Kidney epithelial cell (primary cell): ENCODE measurements at regions not wholly inside any gene's neighbourhood (a gene's known extent, or its start where the extent isn't known, plus 50 kb on each side); places are given as distances from the start of the nearest gene placed in this dataset.

Source experiments
- DNase-seq: peaks from one replicate; pipeline ENCODE4 v3.0.0-alpha.2; 2010; ENCODE audit warnings: low read depth
- H3K27me3 ChIP-seq: 2 replicates; pipeline ENCODE4 v1.6.0; 2011; ENCODE audit warnings: low read length; ENCODE audit not compliant: control insufficient read depth, insufficient read depth
- H3K36me3 ChIP-seq: 2 replicates; pipeline ENCODE4 v1.5.1; 2011; ENCODE audit warnings: low read length; ENCODE audit not compliant: control insufficient read depth, insufficient read depth
- H3K4me3 ChIP-seq: 2 replicates; pipeline ENCODE4 v1.5.1; 2011; ENCODE audit warnings: low read depth, mild to moderate bottlenecking, control low read depth, low read length
- TF ChIP-seq, protein P1 (sequence below): IDR thresholded peaks from 2 replicates; pipeline ENCODE4 v1.5.1; 2011; ENCODE audit warnings: mild to moderate bottlenecking, moderate library complexity, low read length, control low read depth, inconsistent platforms; ENCODE audit not compliant: insufficient read depth, poor library complexity, severe bottlenecking

DNA sequence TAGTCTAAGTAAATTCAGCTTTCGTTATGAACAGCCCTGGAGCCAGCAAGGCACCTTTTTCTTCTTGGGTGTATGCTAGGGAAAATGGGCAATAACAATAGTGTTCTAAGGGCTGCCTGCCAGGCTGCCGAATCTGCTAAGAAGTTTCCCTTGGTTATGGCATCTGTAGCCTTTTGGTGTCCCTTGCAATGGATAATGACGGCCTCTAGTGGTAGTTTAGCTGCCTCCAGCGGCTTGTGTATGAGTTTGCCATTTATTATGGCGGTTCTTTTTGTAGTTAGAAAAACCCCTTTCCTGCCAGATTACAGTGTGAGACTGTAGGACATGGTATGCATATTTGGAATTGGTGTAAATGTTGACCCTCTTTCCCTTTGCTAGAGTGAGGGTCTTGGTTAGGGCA, 78.9 kb upstream of the SPIN4 start:
- no peak for DNase-seq
- no peaks in the 10 kb centered on the region for H3K27me3 ChIP-seq
- no peak overlapping the region for H3K4me3 ChIP-seq
- H3K36me3 ChIP-seq = no peaks in the 10 kb centered on the region
- TF ChIP-seq, protein P1, sequence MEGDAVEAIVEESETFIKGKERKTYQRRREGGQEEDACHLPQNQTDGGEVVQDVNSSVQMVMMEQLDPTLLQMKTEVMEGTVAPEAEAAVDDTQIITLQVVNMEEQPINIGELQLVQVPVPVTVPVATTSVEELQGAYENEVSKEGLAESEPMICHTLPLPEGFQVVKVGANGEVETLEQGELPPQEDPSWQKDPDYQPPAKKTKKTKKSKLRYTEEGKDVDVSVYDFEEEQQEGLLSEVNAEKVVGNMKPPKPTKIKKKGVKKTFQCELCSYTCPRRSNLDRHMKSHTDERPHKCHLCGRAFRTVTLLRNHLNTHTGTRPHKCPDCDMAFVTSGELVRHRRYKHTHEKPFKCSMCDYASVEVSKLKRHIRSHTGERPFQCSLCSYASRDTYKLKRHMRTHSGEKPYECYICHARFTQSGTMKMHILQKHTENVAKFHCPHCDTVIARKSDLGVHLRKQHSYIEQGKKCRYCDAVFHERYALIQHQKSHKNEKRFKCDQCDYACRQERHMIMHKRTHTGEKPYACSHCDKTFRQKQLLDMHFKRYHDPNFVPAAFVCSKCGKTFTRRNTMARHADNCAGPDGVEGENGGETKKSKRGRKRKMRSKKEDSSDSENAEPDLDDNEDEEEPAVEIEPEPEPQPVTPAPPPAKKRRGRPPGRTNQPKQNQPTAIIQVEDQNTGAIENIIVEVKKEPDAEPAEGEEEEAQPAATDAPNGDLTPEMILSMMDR = no peak

DNA sequence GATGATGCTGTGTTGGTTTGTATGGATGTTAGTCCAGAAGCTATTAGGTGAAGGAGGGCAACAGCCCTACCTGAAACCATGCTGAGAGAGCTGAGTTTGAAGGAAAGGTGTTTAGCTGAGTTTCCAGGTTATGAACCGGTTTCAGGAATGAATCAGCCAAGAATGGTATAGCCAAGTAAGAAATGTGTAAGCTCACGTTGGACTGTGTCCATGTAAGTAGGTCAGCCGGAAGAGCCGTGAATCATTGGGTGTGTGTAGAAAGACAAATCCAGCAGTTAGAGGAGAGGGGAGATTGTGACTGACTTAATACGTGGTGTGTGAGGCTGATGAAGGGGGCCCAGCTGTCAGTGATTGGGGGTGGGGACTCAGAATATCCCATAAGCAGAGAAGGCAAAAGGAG, 77.2 kb upstream of the SPIN4 start:
- Histone ChIP-seq H3K27me3 (no peaks in the 10 kb centered on the region), H3K4me3 (no peak overlapping the region), H3K36me3 (no peaks in the 10 kb centered on the region)
- no peak for DNase-seq
- TF ChIP-seq, protein P1 = no peak

DNA sequence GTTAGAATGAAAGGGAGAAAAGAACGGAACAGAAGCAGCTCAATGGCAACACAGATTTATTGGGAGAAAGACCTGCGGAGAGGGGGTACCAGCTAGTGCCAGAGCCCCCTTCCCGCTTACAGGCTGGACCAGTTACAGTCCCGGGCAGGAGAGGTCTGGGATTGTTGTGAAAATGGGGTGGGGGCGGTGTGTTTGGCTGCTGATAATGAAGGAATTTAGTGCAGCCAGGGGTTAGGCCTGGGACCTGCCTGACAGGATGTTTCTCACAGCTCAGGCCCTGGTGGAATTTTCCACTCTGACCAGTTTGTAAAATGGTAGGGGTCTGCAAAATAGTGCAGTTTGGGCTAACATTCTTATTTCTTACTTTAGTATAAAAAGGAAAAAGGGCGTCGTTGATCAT, 75.4 kb upstream of the SPIN4 start:
- DNase-seq = no peak
- Histone ChIP-seq H3K27me3 (no peaks in the 10 kb centered on the region), H3K36me3 (no peaks in the 10 kb centered on the region), H3K4me3 (no peak overlapping the region)
- TF ChIP-seq, protein P1 = no peak

DNA sequence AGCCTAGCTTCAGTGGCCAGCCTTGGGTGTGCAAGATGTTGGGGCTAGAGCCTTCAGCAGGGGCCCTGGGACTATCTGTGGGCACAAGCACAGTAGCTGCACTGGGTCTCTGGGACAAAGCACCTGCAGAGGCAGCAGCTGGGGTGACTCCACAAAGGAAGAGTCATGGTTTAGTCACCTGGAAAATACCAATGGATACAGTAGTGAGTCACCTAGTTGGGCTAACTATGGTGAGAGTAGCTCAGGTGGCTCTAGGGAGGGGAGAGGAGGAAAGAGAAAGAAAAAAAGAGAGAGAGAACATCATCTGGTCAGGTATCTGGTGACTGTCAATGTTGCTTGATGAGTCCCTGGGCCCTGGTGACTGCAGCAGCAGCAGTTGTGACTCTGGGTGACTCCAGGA, 72.9 kb upstream of the SPIN4 start:
- TF ChIP-seq, protein P1 = no peak
- peak; percentile 9 for DNase-seq
- H3K36me3 ChIP-seq = no peaks in the 10 kb centered on the region
- H3K4me3 ChIP-seq = no peak overlapping the region
- no peaks in the 10 kb centered on the region for H3K27me3 ChIP-seq

DNA sequence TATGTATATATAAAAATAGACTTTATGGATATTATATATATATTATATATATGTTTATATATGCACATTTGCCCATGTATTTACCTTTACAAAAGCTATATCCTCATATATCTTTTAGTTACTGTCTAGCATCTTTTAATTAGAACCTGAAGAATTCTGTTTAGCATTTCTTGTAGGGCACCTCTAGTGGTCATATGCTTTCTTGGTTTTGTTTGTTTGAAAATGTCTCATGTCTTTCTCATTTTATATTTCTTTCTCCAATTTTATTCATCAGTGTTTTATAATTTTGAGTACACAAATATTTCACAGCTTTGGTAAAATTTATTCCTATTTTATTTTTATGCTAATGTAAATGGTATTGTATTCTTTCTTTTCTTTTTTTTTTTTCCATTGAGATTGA, 70.3 kb upstream of the SPIN4 start:
- no peaks in the 10 kb centered on the region for H3K36me3 ChIP-seq
- no peaks in the 10 kb centered on the region for H3K27me3 ChIP-seq
- no peak for DNase-seq
- no peak overlapping the region for H3K4me3 ChIP-seq
- TF ChIP-seq, protein P1 = no peak

DNA sequence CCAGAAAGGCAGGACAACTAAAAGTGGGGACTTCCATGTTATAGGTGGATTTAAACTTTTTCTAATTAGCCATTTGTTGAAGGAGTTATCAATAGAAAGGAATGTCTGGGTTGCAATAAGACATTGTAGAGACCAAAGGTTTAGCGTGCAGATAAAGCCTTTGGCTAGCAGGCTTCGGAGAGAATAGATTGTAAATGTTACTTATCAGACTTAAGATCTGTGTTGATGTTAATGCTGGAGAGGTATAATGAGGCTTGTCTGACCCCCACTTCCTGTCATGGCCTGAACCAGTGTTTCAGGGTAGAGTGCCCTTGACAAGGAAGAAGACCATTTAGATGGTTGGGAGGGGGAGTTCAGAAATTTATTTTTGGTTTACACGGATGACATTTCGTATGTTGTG, 67.1 kb upstream of the SPIN4 start:
- DNase-seq = no peak
- TF ChIP-seq, protein P1 = no peak
- Histone ChIP-seq H3K27me3 (no peaks in the 10 kb centered on the region), H3K36me3 (no peaks in the 10 kb centered on the region), H3K4me3 (no peak overlapping the region)
